H1 (cell line): ENCODE measurements at regions not wholly inside any gene's neighbourhood (a gene's known extent, or its start where the extent isn't known, plus 50 kb on each side); places are given as distances from the start of the nearest gene placed in this dataset.

Experiments
- CTCF ChIA-PET: fragments of 300-600 bp; sonication (Branson Sonifier 250); formaldehyde crosslinking; loops from one replicate; lab custom pipeline; 2021; ENCODE audit not compliant: partially characterized antibody; lab: Charles Lee
- POLR2A ChIA-PET: fragments of 300-600 bp; sonication (Branson Sonifier 250); formaldehyde crosslinking; loops from one replicate; lab custom pipeline; 2021; ENCODE audit warnings: inconsistent platforms; ENCODE audit not compliant: partially characterized antibody; lab: Charles Lee
- DNase-seq, 2 experiments: peaks; one replicate each; pipeline versions ENCODE4 v3.0.0 to v3.0.0-alpha.2; 2010 to 2022; ENCODE audit warnings: low spot score in 2 of 2, low read depth in 1 of 2, mixed read lengths in 1 of 2
- FAIRE-seq: peaks from 2 replicates; lab custom pipeline; 2011; peaks lifted over from hg19 to GRCh38; lab: Jason Lieb, UNC
- H2AFZ ChIP-seq: 2 replicates; pipeline ENCODE4 v1.8.1; 2012; ENCODE audit warnings: low read length, inconsistent platforms
- H2AK5ac ChIP-seq: 2 replicates; pipeline ENCODE4 v1.6.1; 2013; ENCODE audit warnings: low read depth, low read length
- H2BK120ac ChIP-seq: replicated peaks from 2 replicates; pipeline ENCODE3; 2013; ENCODE audit warnings: low read depth, low read length, inconsistent platforms
- H2BK12ac ChIP-seq: 2 replicates; pipeline ENCODE4 v1.6.1; 2013; ENCODE audit warnings: low read depth, low read length
- H2BK15ac ChIP-seq: 2 replicates; pipeline ENCODE4 v1.6.1; 2013; ENCODE audit warnings: low read length
- H2BK20ac ChIP-seq: 2 replicates; pipeline ENCODE4 v1.6.1; 2013; ENCODE audit warnings: low read length
- H2BK5ac ChIP-seq: 2 replicates; pipeline ENCODE4 v1.6.1; 2013; ENCODE audit warnings: low read depth, low read length
- H3K14ac ChIP-seq: 2 replicates; pipeline ENCODE4 v1.6.1; 2013; ENCODE audit warnings: inconsistent platforms; ENCODE audit not compliant: insufficient read length
- H3K18ac ChIP-seq: 2 replicates; pipeline ENCODE4 v1.6.1; 2013; ENCODE audit warnings: low read length; ENCODE audit errors: extremely low read depth
- H3K23ac ChIP-seq: 2 replicates; pipeline ENCODE4 v1.6.1; 2013; ENCODE audit warnings: inconsistent platforms; ENCODE audit not compliant: insufficient read length
- H3K23me2 ChIP-seq: 2 replicates; pipeline ENCODE4 v1.6.1; 2013; ENCODE audit warnings: low read depth, low read length
- H3K27ac ChIP-seq: 2 replicates; pipeline ENCODE4 v1.6.1; 2011; ENCODE audit warnings: low read depth, low read length, inconsistent platforms
- H3K27me3 ChIP-seq, 4 experiments: replicated peaks in 1 of 4; 1 replicate in 1 of 4; 2 replicates in 3 of 4; pipeline versions ENCODE4 v1.6.1 to v1.8.1; 2011 to 2013; ENCODE audit warnings: low read length in 3 of 4, mild to moderate bottlenecking in 3 of 4, inconsistent platforms in 2 of 4, mixed read lengths in 2 of 4, moderate library complexity in 1 of 4; ENCODE audit not compliant: control insufficient read depth in 3 of 4, insufficient read depth in 3 of 4; ENCODE audit errors: extremely low read depth in 1 of 4
- H3K36me3 ChIP-seq, 4 experiments: 2 replicates each; pipeline versions ENCODE4 v1.6.1 to v1.8.1; 2011 to 2013; ENCODE audit warnings: mild to moderate bottlenecking in 4 of 4, low read length in 3 of 4, moderate library complexity in 2 of 4, control low read depth in 1 of 4, inconsistent platforms in 1 of 4; ENCODE audit not compliant: insufficient read depth in 4 of 4, control insufficient read depth in 2 of 4
- H3K4ac ChIP-seq: replicated peaks from 2 replicates; pipeline ENCODE3; 2013; ENCODE audit warnings: low read length, low read depth, mixed read lengths, inconsistent platforms; ENCODE audit not compliant: insufficient read length
- H3K4me1 ChIP-seq, 4 experiments: replicated peaks in 1 of 4; 1 replicate in 1 of 4; 2 replicates in 3 of 4; pipeline versions ENCODE4 v1.6.1 to v1.8.1; 2011 to 2013; ENCODE audit warnings: low read length in 3 of 4, inconsistent platforms in 2 of 4, mixed read lengths in 1 of 4; ENCODE audit not compliant: insufficient read depth in 4 of 4, control insufficient read depth in 3 of 4
- H3K4me2 ChIP-seq, 2 experiments: 2 replicates each; pipeline versions ENCODE4 v1.6.1 to v1.8.1; 2011 to 2013; ENCODE audit warnings: low read depth in 2 of 2, low read length in 2 of 2, control low read depth in 1 of 2, inconsistent platforms in 1 of 2, mild to moderate bottlenecking in 1 of 2; ENCODE audit not compliant: insufficient read depth in 1 of 2
- H3K4me3 ChIP-seq, 4 experiments: fragments of 200-600, 300-600 bp in 1 of 4; sonication (generic), shearing (Covaris generic), sonication (Bioruptor Twin) in 1 of 4; 2 replicates each; pipeline versions ENCODE4 v1.5.1 to v1.8.1; 2011 to 2016; ENCODE audit warnings: low read length in 4 of 4, low read depth in 3 of 4, control low read depth in 2 of 4, inconsistent platforms in 2 of 4, mild to moderate bottlenecking in 2 of 4, mixed read lengths in 1 of 4, moderate library complexity in 1 of 4; ENCODE audit not compliant: insufficient read depth in 2 of 4; ENCODE audit errors: extremely low read depth in 1 of 4
- H3K56ac ChIP-seq: replicated peaks from 2 replicates; pipeline ENCODE3; 2013; ENCODE audit warnings: low read depth, mild to moderate bottlenecking, mixed read lengths, low read length, inconsistent platforms; ENCODE audit not compliant: insufficient read length
- H3K79me1 ChIP-seq: 2 replicates; pipeline ENCODE4 v1.6.1; 2013; ENCODE audit warnings: low read depth, low read length, control low read depth
- H3K79me2 ChIP-seq, 2 experiments: 2 replicates each; pipeline versions ENCODE4 v1.6.1 to v1.8.1; 2012 to 2013; ENCODE audit warnings: low read length in 2 of 2, mild to moderate bottlenecking in 2 of 2, inconsistent platforms in 1 of 2; ENCODE audit not compliant: insufficient read depth in 2 of 2, control insufficient read depth in 1 of 2
- H3K9ac ChIP-seq, 4 experiments: replicated peaks in 1 of 4; 1 replicate in 1 of 4; 2 replicates in 3 of 4; pipeline versions ENCODE4 v1.6.1 to v1.8.1; 2011 to 2013; ENCODE audit warnings: low read depth in 3 of 4, low read length in 3 of 4, control low read depth in 2 of 4, mild to moderate bottlenecking in 2 of 4, moderate library complexity in 2 of 4, inconsistent platforms in 1 of 4; ENCODE audit errors: extremely low read depth in 1 of 4
- H3K9me3 ChIP-seq, 2 experiments: 2 replicates each; pipeline versions ENCODE4 v1.6.1 to v1.8.1; 2012 to 2013; ENCODE audit warnings: mild to moderate bottlenecking in 2 of 2, moderate library complexity in 2 of 2, control low read depth in 1 of 2, inconsistent platforms in 1 of 2, low read depth in 1 of 2, low read length in 1 of 2, mixed read lengths in 1 of 2; ENCODE audit not compliant: insufficient read depth in 2 of 2
- H4K20me1 ChIP-seq, 2 experiments: replicated peaks in 1 of 2; 2 replicates each; pipeline versions ENCODE3 to v1.8.1; 2011 to 2013; ENCODE audit warnings: inconsistent platforms in 2 of 2, low read length in 2 of 2, mild to moderate bottlenecking in 1 of 2; ENCODE audit not compliant: insufficient read depth in 2 of 2, control insufficient read depth in 1 of 2
- H4K5ac ChIP-seq: 2 replicates; pipeline ENCODE4 v1.6.1; 2013; ENCODE audit warnings: low read length, low read depth, mixed read lengths, inconsistent platforms; ENCODE audit not compliant: insufficient read length
- H4K8ac ChIP-seq: 2 replicates; pipeline ENCODE4 v1.8.0; 2013; ENCODE audit warnings: mild to moderate bottlenecking, moderate library complexity, low read length, inconsistent platforms; ENCODE audit not compliant: insufficient read depth; ENCODE audit errors: extremely low read depth
- H4K91ac ChIP-seq: replicated peaks from 2 replicates; pipeline ENCODE3; 2013; ENCODE audit warnings: low read length, mixed read lengths, inconsistent platforms; ENCODE audit not compliant: insufficient read length
- BCL11A ChIP-seq, 2 experiments: IDR thresholded peaks; one replicate each; pipeline ENCODE4 v1.6.1; 2011; ENCODE audit warnings: low read depth in 2 of 2, low read length in 2 of 2, mild to moderate bottlenecking in 2 of 2
- CHD1 ChIP-seq: IDR thresholded peaks from 2 replicates; pipeline ENCODE4 v1.6.1; 2012; ENCODE audit warnings: low read depth, low read length, improper control_type of control experiment
- EP300 ChIP-seq, 2 experiments: IDR thresholded peaks; 1 replicate in 1 of 2; 2 replicates in 1 of 2; pipeline ENCODE4 v1.6.1; 2011 to 2012; ENCODE audit warnings: low read depth in 2 of 2, low read length in 2 of 2, mild to moderate bottlenecking in 2 of 2, borderline replicate concordance in 1 of 2, inconsistent platforms in 1 of 2, moderate library complexity in 1 of 2
- FOSL1 ChIP-seq: IDR thresholded peaks from 2 replicates; pipeline ENCODE4 v1.6.1; 2011; ENCODE audit warnings: mild to moderate bottlenecking, low read depth, low read length, moderate library complexity; ENCODE audit not compliant: insufficient read depth
- HDAC2 ChIP-seq, 2 experiments: fragments of 300-600 bp in 1 of 2; sonication (generic) in 1 of 2; IDR thresholded peaks; 2 replicates each; pipeline ENCODE4 v1.6.1; 2011 to 2012; ENCODE audit warnings: low read depth in 2 of 2, low read length in 2 of 2, mild to moderate bottlenecking in 2 of 2, moderate library complexity in 2 of 2, borderline replicate concordance in 1 of 2, inconsistent platforms in 1 of 2
- KDM5A ChIP-seq: fragments of 200-600 bp; IDR thresholded peaks from 2 replicates; pipeline ENCODE4 v1.7.1; 2012; ENCODE audit warnings: mild to moderate bottlenecking, low read length, inconsistent platforms, mixed read lengths
- MAFK ChIP-seq: IDR thresholded peaks from 2 replicates; pipeline ENCODE4 v1.6.1; 2012; ENCODE audit warnings: low read depth, mild to moderate bottlenecking, improper control_type of control experiment, low read length
- POLR2A ChIP-seq, 2 experiments: IDR thresholded peaks; 1 replicate in 1 of 2; 2 replicates in 1 of 2; pipeline ENCODE4 v1.6.1; 2011; ENCODE audit warnings: low read depth in 2 of 2, low read length in 2 of 2, mild to moderate bottlenecking in 2 of 2; ENCODE audit errors: control extremely low read depth in 1 of 2
- SIRT6 ChIP-seq: IDR thresholded peaks from one replicate; pipeline ENCODE4 v1.7.1; 2012; ENCODE audit warnings: low read length, inconsistent platforms
- TCF12 ChIP-seq: IDR thresholded peaks from 2 replicates; pipeline ENCODE4 v1.6.1; 2011; ENCODE audit warnings: low read depth, mild to moderate bottlenecking, low read length
- YY1 ChIP-seq: IDR thresholded peaks from 2 replicates; pipeline ENCODE4 v1.6.1; 2011; ENCODE audit warnings: low read depth, mild to moderate bottlenecking, low read length
- TF ChIP-seq, protein P1 (sequence below): IDR thresholded peaks from 2 replicates; pipeline ENCODE4 v1.6.1; 2012; ENCODE audit warnings: low read length, inconsistent platforms

DNA sequence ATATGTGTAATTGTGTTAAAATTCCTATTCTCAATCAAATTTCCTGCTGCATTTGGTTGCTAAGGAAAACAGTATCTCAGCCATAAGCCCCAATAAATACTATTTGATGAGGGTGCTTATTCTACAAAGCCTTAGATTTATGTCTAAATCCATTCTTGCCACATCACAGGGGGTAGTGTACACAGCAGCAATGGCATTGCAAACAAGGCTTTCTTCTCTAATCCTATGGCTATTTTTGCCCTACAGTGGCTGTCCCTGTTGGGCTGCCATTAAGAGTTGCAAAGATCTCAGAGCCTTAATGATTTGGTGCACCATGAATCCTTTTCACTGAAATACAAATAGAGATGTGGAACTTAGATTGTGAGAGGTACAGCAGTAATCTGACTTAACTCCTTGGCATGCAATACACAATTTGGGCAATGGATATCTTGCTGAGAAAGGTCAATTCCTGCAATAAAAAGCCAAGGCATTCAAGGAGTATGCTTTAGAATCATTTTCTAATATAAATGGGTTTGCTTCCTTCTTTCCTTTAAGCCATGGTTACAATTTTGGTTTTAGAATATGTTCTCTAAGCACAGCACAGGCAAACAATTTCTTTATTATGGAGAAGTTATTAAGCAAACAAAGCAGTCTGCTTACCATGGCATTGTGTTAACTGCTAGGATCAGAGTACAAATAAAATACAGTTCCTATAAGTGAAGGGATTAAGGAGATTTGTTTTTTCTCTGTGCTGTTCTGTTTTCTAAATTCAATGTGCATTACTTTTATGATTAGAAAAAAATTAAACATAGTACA lies 69.8 kb upstream of the CD302 start:
- Histone ChIP-seq H3K79me2 (no peaks in the 10 kb centered on the region), H2AK5ac (no peak overlapping the region), H3K27ac (no peak overlapping the region), H3K4me1 (no peaks in the 10 kb centered on the region), H3K18ac (no peak overlapping the region), H3K27me3 (no peaks in the 10 kb centered on the region), H3K23me2 (no peaks in the 10 kb centered on the region), H3K4ac (no peak overlapping the region), H3K79me1 (no peaks in the 10 kb centered on the region), H3K4me2 (no peak overlapping the region), H3K9me3 (no peaks in the 10 kb centered on the region), H4K5ac (no peak overlapping the region), H2BK120ac (no peak overlapping the region), H2BK20ac (no peak overlapping the region), H3K23ac (no peak overlapping the region), H4K91ac (no peak overlapping the region), H3K14ac (no peak overlapping the region), H3K56ac (no peak overlapping the region), H3K4me3 (no peak overlapping the region), H2BK15ac (no peak overlapping the region), H2BK12ac (no peak overlapping the region), H2AFZ (no peak overlapping the region), H3K9ac (no peak overlapping the region), H4K8ac (no peak overlapping the region), H4K20me1 (no peaks in the 10 kb centered on the region), H3K36me3 (no peaks in the 10 kb centered on the region), H2BK5ac (no peak overlapping the region)
- FAIRE-seq (no peak), DNase-seq (no peak)
- ChIA-PET CTCF (no interaction called here), POLR2A (no interaction called here)
- TF ChIP-seq KDM5A (no peak), SIRT6 (no peak), HDAC2 (IDR thresholded peaks at IDR 0.05; ENCODE audit: borderline replicate concordance in 1 of 2, low read depth in 2 of 2, low read length in 2 of 2) (no peak), MAFK (no peak), CHD1 (no peak), TCF12 (no peak), EP300 (IDR thresholded peaks at IDR 0.05; ENCODE audit: borderline replicate concordance in 1 of 2, low read depth in 2 of 2, low read length in 2 of 2) (no peak), YY1 (no peak), FOSL1 (no peak), POLR2A (IDR thresholded peaks at IDR 0.05; ENCODE audit: control extremely low read depth in 1 of 2, low read depth in 2 of 2, low read length in 2 of 2) (no peak), BCL11A (IDR thresholded peaks at IDR 0.05; ENCODE audit: low read depth in 2 of 2, low read length in 2 of 2) (no peak)
- TF ChIP-seq, protein P1, sequence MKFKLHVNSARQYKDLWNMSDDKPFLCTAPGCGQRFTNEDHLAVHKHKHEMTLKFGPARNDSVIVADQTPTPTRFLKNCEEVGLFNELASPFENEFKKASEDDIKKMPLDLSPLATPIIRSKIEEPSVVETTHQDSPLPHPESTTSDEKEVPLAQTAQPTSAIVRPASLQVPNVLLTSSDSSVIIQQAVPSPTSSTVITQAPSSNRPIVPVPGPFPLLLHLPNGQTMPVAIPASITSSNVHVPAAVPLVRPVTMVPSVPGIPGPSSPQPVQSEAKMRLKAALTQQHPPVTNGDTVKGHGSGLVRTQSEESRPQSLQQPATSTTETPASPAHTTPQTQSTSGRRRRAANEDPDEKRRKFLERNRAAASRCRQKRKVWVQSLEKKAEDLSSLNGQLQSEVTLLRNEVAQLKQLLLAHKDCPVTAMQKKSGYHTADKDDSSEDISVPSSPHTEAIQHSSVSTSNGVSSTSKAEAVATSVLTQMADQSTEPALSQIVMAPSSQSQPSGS, result no peak
